ENCODE measurements at regions not wholly inside any gene's neighbourhood (a gene's known extent, or its start where the extent isn't known, plus 50 kb on each side); places are given as distances from the start of the nearest gene placed in this dataset.
"Not testable (repeated sequence)": the region's sequence is repeated elsewhere in the genome, so short reads cannot be mapped to it uniquely, and the experiment has no call there.

GRCh38 chr6:67825201-67825895, 809.7 kb upstream of the ADGRB3 start:
- no peak for DNase-seq

DNA sequence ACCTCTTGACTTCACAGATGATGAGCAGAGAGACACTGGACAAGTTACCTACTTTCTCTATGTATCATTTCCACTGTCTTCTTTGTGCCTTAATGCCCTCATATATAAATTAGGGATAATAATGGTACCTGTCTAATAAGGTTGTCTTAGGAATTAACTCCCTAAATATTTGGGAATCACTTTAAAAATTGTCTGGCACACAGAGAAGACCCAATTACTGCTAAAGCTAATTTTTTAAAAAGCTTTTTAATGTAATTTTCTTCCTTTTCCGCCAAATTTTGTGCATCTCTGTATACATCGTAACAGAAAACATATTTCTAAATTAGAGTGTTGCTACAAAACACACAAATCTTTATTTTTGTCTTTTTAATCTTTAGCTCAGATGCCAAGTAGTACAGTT, 816.8 kb upstream of the ADGRB3 start:
- no peak for DNase-seq

DNA sequence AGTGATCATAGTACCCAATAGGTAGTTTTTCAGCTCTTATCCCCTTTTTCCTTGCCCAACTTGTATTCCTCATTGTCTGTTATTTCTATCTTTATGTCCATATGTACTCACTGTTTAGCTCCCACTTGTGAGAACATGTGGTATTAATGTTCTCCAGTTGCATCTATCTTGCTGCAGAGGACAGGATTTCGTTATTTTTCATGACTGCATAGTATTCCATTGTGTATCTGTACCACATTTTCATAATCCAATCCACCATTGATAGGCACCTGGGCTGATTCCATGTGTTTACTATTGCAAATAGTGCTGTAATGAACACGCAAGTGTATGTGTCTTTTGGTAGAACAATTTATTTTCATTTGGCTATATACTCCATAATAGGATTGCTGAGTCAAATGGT, 819.5 kb upstream of the ADGRB3 start:
- DNase-seq: no peak

- DNase-seq: no peak
These were observed 820.8 kb upstream of the ADGRB3 start for GRCh38 chr6:67814262-67814661.

GRCh38 chr6:67812693-67813092, 822.4 kb upstream of the ADGRB3 start:
- DNase-seq: no peak

- no peak for DNase-seq
These were observed 823.0 kb upstream of the ADGRB3 start for GRCh38 chr6:67812125-67812524.

DNA sequence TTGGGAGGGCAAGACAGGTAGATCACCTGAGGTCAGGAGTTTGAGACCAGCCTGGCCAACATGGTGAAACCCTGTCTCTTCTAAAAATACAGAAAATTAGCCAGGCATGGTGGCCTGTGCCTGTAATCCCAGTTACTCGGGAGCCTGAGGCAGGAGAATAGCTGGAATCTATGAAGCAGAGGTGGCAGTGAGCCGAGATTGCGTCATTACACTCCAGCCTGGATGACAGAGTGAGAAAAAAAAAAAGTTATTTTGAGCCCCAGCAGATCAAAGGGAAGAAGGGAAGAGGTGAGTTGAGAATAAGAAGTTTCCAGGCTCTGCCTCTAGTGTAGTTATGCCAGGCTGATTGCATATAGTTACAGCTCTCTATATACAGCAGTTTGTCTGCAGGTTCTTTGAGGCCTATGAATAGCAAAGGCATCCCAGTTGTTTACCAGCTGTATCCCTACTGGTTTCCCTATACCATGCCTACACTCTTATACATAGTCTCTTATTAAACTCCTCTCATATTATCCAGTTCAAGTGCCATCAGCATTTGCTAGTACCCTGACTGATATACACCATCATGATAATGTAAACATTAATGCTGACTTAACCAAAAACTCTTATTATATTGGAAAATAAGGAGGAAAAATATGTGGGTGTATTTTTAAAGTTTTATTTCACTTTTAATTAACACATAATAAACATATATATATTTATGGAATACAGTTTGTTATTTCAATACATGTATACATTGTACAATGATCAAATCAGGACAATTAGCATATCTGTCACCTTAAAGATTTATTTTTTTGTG, 823.6 kb upstream of the ADGRB3 start:
- DNase-seq: no peak

GRCh38 chr6:67804808-67805207, 830.3 kb upstream of the ADGRB3 start:
- not testable (repeated sequence) for DNase-seq

DNA sequence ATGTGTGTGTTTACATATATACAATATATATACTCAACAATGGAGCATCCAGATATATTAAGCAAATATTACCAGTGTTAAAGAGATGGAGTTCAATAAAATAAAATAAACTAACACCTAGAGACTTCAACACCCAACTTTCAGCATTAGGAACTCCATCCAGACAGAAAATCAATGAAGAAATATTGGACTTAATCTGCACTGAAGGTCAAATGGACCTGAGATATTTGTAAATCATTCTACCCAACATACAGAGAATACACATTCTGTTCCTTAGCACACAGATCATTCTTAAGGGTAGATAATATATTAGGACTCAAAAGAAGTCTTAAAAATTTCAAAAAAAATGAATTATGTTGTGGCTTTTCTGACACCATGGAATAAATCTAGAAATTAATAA, 832.3 kb upstream of the ADGRB3 start:
- no peak for DNase-seq

DNA sequence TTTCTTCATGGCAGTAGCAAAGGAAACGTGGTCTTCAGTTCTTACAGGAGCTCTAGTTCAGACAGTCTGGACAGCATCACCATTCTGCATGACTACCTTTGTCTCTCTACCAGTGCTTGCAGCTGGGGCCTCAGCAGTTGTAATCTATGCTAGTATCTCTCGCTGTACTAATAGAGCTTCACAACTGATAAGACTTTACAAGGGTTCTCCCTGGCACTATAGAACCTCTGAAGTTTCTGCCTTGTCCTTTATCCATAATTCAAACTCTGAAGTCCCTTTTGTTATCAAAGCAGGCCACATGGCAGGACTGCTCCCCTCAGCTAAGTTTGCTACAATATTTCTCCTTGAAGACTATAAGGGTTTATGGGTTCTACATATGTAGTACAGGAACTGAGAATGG, 842.1 kb upstream of the ADGRB3 start:
- DNase-seq: no peak

DNA sequence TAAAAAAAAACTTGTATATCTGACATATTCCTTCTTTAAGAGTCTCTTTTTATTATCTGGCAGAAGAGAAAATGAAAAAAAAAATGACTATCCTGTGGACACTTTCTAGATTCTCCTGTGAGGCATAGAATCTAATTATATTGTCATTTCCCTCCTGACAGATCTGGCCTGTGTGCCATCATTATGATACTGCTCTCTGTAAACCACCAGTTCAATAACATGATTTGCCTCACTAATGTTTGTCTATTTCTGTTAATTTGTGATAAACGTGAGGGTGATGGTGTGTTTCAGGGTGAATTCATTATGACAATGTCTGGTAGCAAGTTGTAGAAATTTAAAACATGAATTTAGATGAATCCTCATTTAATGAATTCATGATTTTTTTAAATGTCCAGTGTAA, 844.5 kb upstream of the ADGRB3 start:
- no peak for DNase-seq

DNA sequence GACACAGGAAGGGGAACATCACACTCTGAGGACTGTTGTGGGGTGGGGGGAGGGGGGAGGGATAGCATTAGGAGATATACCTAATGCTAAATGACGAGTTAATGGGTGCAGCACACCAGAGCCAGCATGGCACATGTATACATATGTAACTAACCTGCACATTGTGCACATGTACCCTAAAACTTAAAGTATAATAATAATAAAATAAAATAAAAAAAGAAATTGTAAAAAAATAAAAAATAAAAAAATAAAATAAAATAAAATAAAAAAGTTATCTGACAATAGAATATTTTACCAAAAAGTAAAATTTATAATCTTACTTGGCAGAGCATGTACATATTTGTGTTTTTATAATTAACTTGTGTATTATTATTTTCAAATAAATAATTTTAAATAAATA, 848.0 kb upstream of the ADGRB3 start:
- DNase-seq: not testable (repeated sequence)

GRCh38 chr6:67779876-67780275, 855.2 kb upstream of the ADGRB3 start:
- DNase-seq: no peak

- no peak for DNase-seq
These were observed 859.7 kb upstream of the ADGRB3 start for GRCh38 chr6:67775333-67775732.

DNA sequence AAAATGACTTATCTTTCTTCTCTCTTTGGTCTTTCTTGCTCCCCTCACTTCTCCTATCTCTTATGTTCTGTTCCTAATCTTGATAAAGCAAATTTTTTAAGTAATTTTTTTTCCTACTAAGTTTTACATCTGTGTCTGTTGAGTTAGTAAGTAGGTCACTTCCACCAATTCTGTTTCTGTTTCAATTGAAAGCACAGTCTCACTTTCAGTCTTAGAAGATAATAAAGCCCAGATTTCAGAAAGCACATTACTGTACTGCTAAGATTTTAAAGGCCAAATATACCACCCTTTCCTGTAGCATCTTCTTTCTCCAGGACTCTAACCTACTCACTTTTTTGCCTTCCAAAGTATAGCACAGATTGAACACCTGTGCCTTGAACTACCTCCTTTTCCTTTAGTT, 866.1 kb upstream of the ADGRB3 start:
- DNase-seq: no peak

DNA sequence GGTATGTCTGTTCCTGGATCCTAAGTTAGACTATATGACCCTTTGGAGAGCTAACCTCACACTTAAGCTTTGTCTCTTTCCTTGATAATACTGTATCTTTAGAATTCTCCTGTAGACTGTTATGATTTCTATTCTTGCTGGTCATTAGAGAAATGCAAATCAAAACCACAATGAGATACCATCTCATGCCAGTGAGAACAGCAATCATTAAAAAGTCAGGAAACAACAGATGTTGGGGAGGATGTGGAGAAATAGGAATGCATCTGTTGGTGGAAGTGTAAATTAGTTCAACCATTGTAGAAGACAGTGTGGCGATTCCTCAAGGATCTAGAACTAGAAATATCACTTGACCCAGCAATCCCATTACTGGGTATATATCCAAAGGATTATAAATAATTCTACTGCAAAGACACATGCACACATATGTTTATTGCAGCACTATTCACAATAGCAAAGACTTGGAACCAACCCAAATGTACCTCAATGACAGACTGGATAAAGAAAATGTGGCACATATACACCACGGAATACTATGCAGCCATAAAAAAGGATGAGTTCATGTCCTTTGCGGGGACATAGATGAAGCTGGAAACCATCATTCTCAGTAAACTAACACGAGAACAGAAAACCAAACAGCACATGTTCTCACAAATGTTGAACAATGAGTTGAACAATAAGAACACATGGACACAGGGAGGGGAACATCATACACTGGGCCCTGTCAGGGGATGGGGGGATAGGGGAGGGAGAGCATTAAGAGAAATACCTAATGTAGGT, 867.8 kb upstream of the ADGRB3 start:
- DNase-seq: not testable (repeated sequence)

GRCh38 chr6:67766057-67766456, 869.0 kb upstream of the ADGRB3 start:
- DNase-seq: no peak

DNA sequence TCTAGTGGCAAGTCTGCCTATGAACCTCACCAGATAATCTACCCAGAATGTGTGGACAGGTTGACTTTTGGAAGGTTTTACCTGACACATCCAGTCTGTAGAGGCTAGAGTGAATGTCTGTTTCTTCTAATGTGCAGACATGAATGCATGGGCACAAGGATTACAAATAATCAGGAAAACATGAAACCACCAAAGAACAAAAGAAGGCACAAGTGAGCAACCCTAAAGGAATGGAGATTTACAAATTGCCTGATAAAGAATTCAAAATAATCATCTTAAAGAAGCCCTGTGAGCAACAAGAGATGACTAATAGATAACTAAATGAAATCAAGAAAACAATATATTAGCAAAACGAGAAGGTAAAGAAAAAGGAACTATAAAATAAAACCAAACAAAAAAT, 876.1 kb upstream of the ADGRB3 start:
- no peak for DNase-seq

GRCh38 chr6:67757465-67758033, 877.5 kb upstream of the ADGRB3 start:
- DNase-seq: no peak

- DNase-seq: no peak
These were observed 886.6 kb upstream of the ADGRB3 start for GRCh38 chr6:67748521-67748920.

DNA sequence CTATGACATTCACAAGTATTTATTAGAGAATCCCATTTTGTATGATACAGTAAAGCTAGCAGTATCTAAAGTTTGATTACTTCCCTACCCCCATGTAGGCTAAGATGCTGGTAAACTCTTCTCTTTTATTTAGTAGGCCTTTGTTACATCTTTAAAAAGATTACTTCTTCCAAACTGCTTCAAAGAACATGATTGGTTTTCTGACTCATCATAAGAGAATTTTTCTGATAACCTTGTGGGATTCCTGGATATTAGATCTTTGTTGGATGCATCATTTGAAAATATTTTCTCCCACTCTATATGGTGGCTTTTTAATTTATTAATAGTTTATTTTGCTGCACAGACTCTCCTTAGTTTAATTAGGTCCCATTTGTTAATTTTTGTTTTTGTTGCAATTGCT, 898.3 kb upstream of the ADGRB3 start:
- DNase-seq: no peak

GRCh38 chr6:67736161-67736560, 898.9 kb upstream of the ADGRB3 start:
- DNase-seq: no peak

DNA sequence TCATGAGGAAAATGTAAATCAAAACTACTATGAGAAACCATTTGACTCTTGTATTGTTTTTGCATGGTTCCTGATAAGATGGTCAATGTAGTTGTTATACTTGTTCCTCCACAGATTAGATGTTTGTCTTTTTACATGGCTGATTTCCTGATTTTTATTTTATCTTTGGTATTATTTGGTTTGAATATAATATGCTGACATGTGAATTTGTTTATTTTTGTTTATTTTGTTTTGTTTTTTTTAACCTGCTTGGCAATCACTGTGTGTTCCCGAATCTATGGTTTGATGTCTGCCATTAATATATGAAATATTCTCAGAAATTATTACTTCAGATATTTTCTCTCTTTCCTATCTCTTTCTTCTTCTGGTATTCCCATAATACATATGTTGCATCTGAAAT, 899.5 kb upstream of the ADGRB3 start:
- no peak for DNase-seq

All from CD4-positive, alpha-beta T cell treated with Interleukin-1 beta for 1 hour (primary cell).